Ishikawa (cell line): ENCODE measurements at regions not wholly inside any gene's neighbourhood (a gene's known extent, or its start where the extent isn't known, plus 50 kb on each side); places are given as distances from the start of the nearest gene placed in this dataset.

Experiments
- ZBTB7A ChIP-seq: IDR thresholded peaks from 2 replicates; pipeline ENCODE4 v1.6.1; 2012; ENCODE audit warnings: low read depth
- TF ChIP-seq, protein P1 (sequence below): IDR thresholded peaks from 2 replicates; pipeline ENCODE4 v1.6.1; 2012
- TF ChIP-seq, protein P2 (sequence below): IDR thresholded peaks from 2 replicates; pipeline ENCODE4 v1.6.1; 2012; ENCODE audit warnings: low read depth, mild to moderate bottlenecking

DNA sequence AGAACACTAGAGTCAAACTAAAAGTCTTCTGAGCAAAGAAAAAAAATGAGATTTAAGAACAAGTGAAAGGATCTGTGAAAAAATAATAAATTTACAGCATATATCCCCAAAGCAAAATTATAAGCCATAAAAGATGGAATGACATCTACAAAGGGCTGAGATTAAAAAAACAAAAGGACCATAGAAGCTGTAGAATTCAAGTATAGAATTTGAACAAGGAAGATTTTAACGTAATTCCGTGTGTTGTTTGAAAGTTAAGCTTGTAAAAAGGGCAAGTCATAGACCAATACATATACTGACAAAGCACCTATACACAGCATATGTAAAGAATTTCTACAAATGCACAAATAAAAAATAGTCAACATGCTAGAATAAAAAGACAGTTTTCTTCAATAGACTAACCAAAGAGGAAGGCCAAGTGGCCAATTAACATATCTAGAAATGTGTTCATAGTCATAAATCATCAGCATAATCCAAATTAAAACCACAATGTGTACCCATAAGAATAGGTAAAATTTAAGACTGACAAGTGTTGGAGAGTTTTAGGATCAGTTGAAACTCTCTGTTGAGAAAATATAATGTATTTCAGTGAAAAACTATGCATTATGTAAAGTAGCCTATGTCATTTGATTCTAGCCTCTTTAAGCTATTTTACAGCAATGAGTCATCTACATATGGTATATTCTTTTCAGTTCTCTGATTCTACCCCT, 674.9 kb downstream of the OLFM4 start:
- TF ChIP-seq ZBTB7A, result no peak
- TF ChIP-seq, protein P1, sequence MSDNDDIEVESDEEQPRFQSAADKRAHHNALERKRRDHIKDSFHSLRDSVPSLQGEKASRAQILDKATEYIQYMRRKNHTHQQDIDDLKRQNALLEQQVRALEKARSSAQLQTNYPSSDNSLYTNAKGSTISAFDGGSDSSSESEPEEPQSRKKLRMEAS, result no peak
- TF ChIP-seq, protein P2, sequence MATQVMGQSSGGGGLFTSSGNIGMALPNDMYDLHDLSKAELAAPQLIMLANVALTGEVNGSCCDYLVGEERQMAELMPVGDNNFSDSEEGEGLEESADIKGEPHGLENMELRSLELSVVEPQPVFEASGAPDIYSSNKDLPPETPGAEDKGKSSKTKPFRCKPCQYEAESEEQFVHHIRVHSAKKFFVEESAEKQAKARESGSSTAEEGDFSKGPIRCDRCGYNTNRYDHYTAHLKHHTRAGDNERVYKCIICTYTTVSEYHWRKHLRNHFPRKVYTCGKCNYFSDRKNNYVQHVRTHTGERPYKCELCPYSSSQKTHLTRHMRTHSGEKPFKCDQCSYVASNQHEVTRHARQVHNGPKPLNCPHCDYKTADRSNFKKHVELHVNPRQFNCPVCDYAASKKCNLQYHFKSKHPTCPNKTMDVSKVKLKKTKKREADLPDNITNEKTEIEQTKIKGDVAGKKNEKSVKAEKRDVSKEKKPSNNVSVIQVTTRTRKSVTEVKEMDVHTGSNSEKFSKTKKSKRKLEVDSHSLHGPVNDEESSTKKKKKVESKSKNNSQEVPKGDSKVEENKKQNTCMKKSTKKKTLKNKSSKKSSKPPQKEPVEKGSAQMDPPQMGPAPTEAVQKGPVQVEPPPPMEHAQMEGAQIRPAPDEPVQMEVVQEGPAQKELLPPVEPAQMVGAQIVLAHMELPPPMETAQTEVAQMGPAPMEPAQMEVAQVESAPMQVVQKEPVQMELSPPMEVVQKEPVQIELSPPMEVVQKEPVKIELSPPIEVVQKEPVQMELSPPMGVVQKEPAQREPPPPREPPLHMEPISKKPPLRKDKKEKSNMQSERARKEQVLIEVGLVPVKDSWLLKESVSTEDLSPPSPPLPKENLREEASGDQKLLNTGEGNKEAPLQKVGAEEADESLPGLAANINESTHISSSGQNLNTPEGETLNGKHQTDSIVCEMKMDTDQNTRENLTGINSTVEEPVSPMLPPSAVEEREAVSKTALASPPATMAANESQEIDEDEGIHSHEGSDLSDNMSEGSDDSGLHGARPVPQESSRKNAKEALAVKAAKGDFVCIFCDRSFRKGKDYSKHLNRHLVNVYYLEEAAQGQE, result no peak
